A673 (cell line): ENCODE measurements at regions not wholly inside any gene's neighbourhood (a gene's known extent, or its start where the extent isn't known, plus 50 kb on each side); places are given as distances from the start of the nearest gene placed in this dataset.

Experiments
- CTCF ChIP-seq: fragments of 300-800, 200-600 bp; sonication (generic); conservative IDR thresholded peaks from 2 replicates; pipeline ENCODE4 v1.5.1; 2017; ENCODE audit warnings: low read depth, mild to moderate bottlenecking, antibody characterized with exemption, low read length, moderate library complexity, mixed read lengths
- EZH2 ChIP-seq: fragments of 200-600 bp; sonication (generic); IDR thresholded peaks from 2 replicates; pipeline ENCODE4 v1.6.1; 2017; ENCODE audit warnings: borderline replicate concordance, low read depth, mild to moderate bottlenecking, mixed read lengths, antibody characterized with exemption, low read length; ENCODE audit not compliant: poor library complexity, severe bottlenecking

GRCh38 chr16:63361032-63361624 is 1324.9 kb upstream of the CDH8 start:
- peak; percentile 89 for TF ChIP-seq CTCF
- no peak for TF ChIP-seq EZH2
